Osteoblast (primary cell): ENCODE measurements at regions not wholly inside any gene's neighbourhood (a gene's known extent, or its start where the extent isn't known, plus 50 kb on each side); places are given as distances from the start of the nearest gene placed in this dataset.

Source experiments
- DNase-seq: peaks from one replicate; pipeline ENCODE4 v3.0.0; 2011; ENCODE audit warnings: low spot score, mixed read lengths; ENCODE audit not compliant: insufficient read length; ENCODE audit errors: missing footprints
- H2AFZ ChIP-seq: 2 replicates; pipeline ENCODE4 v1.6.0; 2011; ENCODE audit warnings: mild to moderate bottlenecking, low read length
- H3K27ac ChIP-seq: 2 replicates; pipeline ENCODE4 v1.5.1; 2011; ENCODE audit warnings: mild to moderate bottlenecking, low read depth, low read length, moderate library complexity
- H3K27me3 ChIP-seq: 2 replicates; pipeline ENCODE4 v1.6.0; 2012; ENCODE audit warnings: mild to moderate bottlenecking, control low read depth, inconsistent platforms, low read length, moderate library complexity; ENCODE audit not compliant: insufficient read depth
- H3K36me3 ChIP-seq: 2 replicates; pipeline ENCODE4 v1.5.1; 2011; ENCODE audit warnings: mild to moderate bottlenecking, low read length, control low read depth, moderate library complexity; ENCODE audit not compliant: insufficient read depth
- H3K4me1 ChIP-seq: 2 replicates; pipeline ENCODE4 v1.5.1; 2011; ENCODE audit warnings: mild to moderate bottlenecking, low read length, control low read depth, moderate library complexity; ENCODE audit not compliant: insufficient read depth
- H3K4me2 ChIP-seq: 2 replicates; pipeline ENCODE4 v1.6.0; 2011; ENCODE audit warnings: mild to moderate bottlenecking, low read length; ENCODE audit not compliant: insufficient read depth
- H3K4me3 ChIP-seq: fragments of 200-600 bp; sonication (generic); 3 replicates; pipeline ENCODE4 v1.5.1; 2012; ENCODE audit warnings: mild to moderate bottlenecking, low read length, inconsistent platforms; ENCODE audit not compliant: insufficient read depth
- H3K79me2 ChIP-seq: 2 replicates; pipeline ENCODE4 v1.6.0; 2012; ENCODE audit warnings: mild to moderate bottlenecking, low read length, control low read depth, inconsistent platforms; ENCODE audit not compliant: insufficient read depth
- H3K9me3 ChIP-seq: 2 replicates; pipeline ENCODE4 v1.5.1; 2011; ENCODE audit warnings: low read depth, low read length, control low read depth
- H4K20me1 ChIP-seq: 2 replicates; pipeline ENCODE4 v1.6.0; 2012; ENCODE audit warnings: mild to moderate bottlenecking, low read length, control low read depth; ENCODE audit not compliant: insufficient read depth
- TF ChIP-seq, protein P1 (sequence below): IDR thresholded peaks from 2 replicates; pipeline ENCODE4 v1.5.1; 2011; ENCODE audit warnings: mild to moderate bottlenecking, low read depth, low read length, moderate library complexity; ENCODE audit errors: extremely low read depth

DNA sequence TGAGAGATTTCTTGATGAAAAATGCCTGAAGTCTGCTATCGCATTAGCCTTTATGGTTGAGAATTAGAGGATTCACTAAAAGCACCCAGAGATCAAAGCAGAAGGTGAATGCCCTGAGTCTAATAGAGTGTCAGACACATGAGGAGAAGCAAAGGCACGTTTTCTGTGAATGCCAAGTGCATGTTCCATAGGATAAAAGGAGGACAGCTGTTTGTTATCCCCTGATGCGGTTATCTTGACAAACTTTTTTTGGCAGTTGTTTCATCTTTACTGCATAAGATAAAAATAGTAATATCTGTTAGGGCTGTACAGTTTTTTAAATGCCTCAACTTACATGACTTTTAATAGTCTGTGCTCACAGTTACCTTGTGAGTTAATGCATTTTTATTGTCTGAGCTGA lies 65.3 kb upstream of the CD96 start:
- H3K27me3 ChIP-seq: no peaks in the 10 kb centered on the region

DNA sequence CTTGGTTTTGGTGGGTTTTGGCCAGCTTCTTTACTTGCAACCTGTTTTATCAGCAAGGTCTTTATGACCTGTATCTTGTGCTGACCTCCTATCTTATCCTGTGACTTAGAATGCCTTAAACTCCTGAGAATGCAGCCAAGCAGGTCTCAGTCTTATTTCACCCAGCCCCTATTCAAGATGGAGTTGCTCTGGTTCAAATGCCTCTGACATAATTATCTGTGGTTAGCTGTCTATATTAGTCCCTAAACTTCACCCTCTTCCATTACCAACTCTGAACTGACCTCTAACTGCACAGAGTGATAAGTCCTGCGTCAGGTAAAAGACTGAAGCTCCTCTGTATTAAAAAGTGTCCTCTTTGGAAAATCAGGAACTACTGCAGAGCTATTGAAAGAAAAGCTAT lies 61.9 kb upstream of the CD96 start:
- H3K27me3 ChIP-seq: no peaks in the 10 kb centered on the region
- H3K4me3 ChIP-seq: no peak overlapping the region
- no peaks in the 10 kb centered on the region for H3K79me2 ChIP-seq
- TF ChIP-seq, protein P1, sequence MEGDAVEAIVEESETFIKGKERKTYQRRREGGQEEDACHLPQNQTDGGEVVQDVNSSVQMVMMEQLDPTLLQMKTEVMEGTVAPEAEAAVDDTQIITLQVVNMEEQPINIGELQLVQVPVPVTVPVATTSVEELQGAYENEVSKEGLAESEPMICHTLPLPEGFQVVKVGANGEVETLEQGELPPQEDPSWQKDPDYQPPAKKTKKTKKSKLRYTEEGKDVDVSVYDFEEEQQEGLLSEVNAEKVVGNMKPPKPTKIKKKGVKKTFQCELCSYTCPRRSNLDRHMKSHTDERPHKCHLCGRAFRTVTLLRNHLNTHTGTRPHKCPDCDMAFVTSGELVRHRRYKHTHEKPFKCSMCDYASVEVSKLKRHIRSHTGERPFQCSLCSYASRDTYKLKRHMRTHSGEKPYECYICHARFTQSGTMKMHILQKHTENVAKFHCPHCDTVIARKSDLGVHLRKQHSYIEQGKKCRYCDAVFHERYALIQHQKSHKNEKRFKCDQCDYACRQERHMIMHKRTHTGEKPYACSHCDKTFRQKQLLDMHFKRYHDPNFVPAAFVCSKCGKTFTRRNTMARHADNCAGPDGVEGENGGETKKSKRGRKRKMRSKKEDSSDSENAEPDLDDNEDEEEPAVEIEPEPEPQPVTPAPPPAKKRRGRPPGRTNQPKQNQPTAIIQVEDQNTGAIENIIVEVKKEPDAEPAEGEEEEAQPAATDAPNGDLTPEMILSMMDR: no peak
- no peak for DNase-seq
- H3K27ac ChIP-seq: no peak overlapping the region
- H3K4me2 ChIP-seq: no peak overlapping the region
- H2AFZ ChIP-seq: no peak overlapping the region
- no peaks in the 10 kb centered on the region for H3K9me3 ChIP-seq
- H4K20me1 ChIP-seq: no peaks in the 10 kb centered on the region
- H3K36me3 ChIP-seq: no peaks in the 10 kb centered on the region
- no peaks in the 10 kb centered on the region for H3K4me1 ChIP-seq

More for the DNA sequence above, 65.3 kb upstream of the CD96 start:
- Histone ChIP-seq H3K4me3 (no peak overlapping the region), H3K79me2 (no peaks in the 10 kb centered on the region), H3K9me3 (no peaks in the 10 kb centered on the region), H3K36me3 (no peaks in the 10 kb centered on the region), H4K20me1 (no peaks in the 10 kb centered on the region), H2AFZ (no peak overlapping the region), H3K4me2 (no peak overlapping the region), H3K4me1 (no peaks in the 10 kb centered on the region), H3K27ac (no peak overlapping the region)
- TF ChIP-seq, protein P1: no peak
- no peak for DNase-seq

DNA sequence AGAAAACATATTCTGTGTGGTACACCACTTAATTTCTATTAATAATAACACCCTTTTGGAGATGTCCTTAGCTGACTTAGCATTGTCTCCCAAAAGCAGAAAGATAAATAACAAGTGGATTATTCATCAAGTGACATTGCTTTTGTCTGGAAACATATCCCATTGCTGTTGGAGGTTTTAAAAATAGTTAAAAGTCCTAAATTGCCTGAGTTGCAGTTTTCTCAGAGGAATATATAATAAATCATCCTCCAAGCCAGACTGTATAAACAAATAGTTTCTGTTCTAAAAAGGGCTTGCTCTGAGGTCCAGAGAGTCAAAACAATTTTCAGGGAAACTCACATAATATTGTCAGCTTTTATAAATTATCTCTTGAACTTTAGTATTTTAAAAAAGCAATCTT lies 60.4 kb upstream of the CD96 start:
- Histone ChIP-seq H3K27ac (no peak overlapping the region), H3K79me2 (no peaks in the 10 kb centered on the region), H3K9me3 (no peaks in the 10 kb centered on the region), H4K20me1 (no peaks in the 10 kb centered on the region), H3K27me3 (no peaks in the 10 kb centered on the region), H3K4me1 (no peaks in the 10 kb centered on the region), H3K4me2 (no peak overlapping the region), H3K4me3 (no peak overlapping the region), H3K36me3 (no peaks in the 10 kb centered on the region), H2AFZ (no peak overlapping the region)
- no peak for DNase-seq
- TF ChIP-seq, protein P1: no peak

DNA sequence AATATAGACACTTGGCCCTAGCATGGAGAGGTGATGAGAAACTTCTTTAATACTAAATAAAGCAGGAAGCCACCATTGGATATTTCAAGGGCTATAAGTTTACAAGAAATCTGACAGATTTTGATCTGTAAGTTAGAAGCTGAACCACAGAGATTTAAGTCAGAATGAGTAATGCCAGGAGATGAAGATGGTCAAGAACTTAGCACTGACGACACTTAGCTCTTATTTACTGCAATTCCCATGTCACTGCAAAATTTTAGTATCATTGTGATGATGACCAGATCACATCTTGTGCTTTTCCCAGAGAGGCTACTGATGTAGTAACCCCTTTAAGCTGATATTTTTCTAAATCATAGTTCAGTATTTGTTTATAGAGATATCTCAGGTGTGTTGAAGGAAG lies 59.4 kb upstream of the CD96 start:
- Histone ChIP-seq H3K27me3 (no peaks in the 10 kb centered on the region), H3K9me3 (no peaks in the 10 kb centered on the region), H2AFZ (no peak overlapping the region), H3K4me1 (no peaks in the 10 kb centered on the region), H3K36me3 (no peaks in the 10 kb centered on the region), H3K4me3 (no peak overlapping the region), H3K79me2 (no peaks in the 10 kb centered on the region), H4K20me1 (no peaks in the 10 kb centered on the region), H3K27ac (no peak overlapping the region), H3K4me2 (no peak overlapping the region)
- DNase-seq: no peak
- TF ChIP-seq, protein P1: no peak
